Retina (tissue), 1 donor: ENCODE measurements at regions not wholly inside any gene's neighbourhood (a gene's known extent, or its start where the extent isn't known, plus 50 kb on each side); places are given as distances from the start of the nearest gene placed in this dataset.
"Not testable (repeated sequence)": the region's sequence is repeated elsewhere in the genome, so short reads cannot be mapped to it uniquely, and the experiment has no call there.

Source experiments
- DNase-seq: peaks from one replicate; pipeline ENCODE4 v3.0.0-alpha.2; 2016

GRCh38 chr14:25316007-25316406 is 266.1 kb upstream of the STXBP6 start:
- DNase-seq = not testable (repeated sequence)

DNA sequence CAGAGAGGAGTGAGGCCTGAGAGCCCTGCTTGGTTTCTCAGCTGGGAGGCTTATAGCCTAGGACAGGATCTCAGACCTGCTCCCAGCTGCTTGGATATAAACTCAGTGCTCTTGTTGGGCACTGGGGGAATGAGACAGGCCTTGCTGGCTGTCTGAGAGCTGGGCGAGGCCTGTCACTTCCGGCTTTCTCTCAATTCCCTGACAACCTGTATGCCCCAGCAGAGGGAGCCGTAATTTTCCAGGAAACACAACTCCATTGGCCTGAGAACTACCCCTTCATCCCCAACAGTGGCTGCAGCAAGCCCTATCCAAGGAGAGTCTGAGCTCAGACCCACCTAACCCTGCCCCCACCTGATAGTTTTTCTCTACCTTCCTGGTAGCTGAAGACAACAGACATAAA is 258.3 kb upstream of the STXBP6 start:
- DNase-seq = no peak

GRCh38 chr14:25303934-25304333 is 254.0 kb upstream of the STXBP6 start:
- DNase-seq = no peak

GRCh38 chr14:25298238-25298637 is 248.3 kb upstream of the STXBP6 start:
- DNase-seq = no peak

GRCh38 chr14:25290154-25290553 is 240.2 kb upstream of the STXBP6 start:
- not testable (repeated sequence) for DNase-seq

GRCh38 chr14:25274529-25274928 is 224.6 kb upstream of the STXBP6 start:
- DNase-seq = no peak

DNA sequence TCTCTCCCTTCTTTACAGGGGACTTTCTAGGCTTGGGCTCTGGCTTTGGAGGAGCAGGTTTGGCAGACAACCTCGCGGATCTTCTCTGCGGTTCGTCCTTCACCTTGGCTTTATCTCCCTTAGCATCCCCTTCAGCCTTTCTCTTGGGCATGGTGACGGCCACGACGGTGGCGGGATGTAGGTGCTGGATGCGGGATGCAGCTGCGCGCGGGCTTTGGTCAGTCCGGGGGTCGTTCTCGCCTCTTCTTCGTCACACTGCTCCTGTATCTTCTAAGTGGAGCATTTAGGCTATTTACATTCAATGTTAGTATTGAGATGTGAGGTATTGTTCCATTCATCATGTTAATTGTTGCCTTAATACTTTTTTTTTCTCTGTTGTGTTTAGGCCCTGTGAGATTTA is 217.2 kb upstream of the STXBP6 start:
- no peak for DNase-seq

DNA sequence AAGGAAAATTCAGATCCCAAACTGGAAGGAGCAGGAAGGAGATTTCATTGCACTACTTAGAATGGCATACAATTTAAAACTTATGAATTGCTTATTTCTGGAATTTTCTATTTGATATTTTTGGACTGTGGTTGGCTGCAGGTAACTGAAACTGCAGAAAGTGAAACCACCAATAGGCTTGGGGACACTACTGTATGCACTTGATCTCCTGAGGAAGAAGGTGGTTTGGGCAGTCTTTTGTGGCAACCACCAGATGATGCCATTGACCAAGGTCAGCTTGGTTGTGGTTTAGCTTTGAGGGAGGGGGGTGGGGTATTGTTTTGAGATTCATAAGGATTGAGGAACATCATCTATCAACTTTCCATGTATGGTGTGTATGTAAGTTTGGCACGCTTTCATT is 209.5 kb upstream of the STXBP6 start:
- DNase-seq = no peak

- DNase-seq = no peak
Measured at GRCh38 chr14:25252793-25253192, 202.8 kb upstream of the STXBP6 start.

- DNase-seq = no peak
Measured at GRCh38 chr14:25250516-25250915, 200.6 kb upstream of the STXBP6 start.

DNA sequence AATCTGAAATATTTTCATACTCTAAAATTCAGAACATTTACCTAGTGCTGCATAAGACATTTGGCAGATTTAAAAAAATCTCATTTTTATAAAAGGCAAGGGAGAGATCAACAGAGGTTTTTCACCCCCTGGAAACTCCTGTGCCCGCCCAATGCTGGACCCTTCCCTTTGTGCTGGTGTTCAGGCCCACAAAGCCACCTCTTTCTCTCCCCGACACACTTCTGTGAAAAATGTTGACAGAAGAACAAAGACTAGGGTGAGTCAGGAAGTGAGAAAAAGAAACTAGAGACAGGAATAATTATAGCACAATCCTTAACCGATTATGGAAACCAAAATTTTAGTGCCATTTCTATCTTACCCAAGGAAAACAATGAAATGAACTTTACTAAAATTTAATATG is 197.7 kb upstream of the STXBP6 start:
- no peak for DNase-seq

- no peak for DNase-seq
Measured at GRCh38 chr14:25246751-25247150, 196.8 kb upstream of the STXBP6 start.

- no peak for DNase-seq
Measured at GRCh38 chr14:25239170-25239569, 189.2 kb upstream of the STXBP6 start.

DNA sequence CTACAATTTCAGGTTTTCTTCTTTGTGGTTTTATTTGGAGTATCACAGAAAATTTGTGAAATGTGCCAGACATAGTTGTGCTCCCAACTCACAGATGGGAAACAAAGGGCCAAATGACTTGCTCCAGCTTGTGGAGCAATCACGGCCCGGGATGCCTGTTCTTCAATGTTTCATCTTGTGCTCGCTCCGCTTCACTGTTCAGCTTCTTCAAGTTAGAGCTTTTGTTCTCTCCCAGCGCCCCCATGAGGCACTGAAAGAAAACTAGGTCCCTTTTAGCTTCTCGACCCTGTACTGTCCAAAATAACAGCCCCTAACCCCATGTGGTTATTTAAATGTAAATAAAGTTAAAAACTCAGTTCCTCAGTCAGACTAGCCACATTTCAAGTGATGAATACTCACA is 187.9 kb upstream of the STXBP6 start:
- DNase-seq = peak; percentile 8

DNA sequence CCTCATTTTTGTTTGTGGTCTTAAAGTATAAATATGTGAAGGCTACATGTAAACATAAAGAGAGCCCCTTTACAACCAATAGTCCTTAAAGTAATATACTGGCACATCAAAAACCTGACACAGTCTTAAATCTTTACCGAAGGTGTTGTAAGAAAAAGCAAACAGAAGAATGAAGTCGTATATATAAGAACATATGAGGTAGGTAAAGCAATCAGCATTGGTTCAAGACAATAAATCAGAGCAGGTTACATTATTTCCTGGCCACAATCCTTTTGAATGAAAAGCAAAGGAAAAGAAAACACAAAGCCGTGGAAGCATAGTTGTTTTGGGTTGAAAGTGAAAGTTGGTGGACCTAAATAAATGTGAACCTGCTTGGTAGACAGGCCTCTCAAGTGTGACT is 183.7 kb upstream of the STXBP6 start:
- DNase-seq = no peak

GRCh38 chr14:25231004-25231403 is 181.1 kb upstream of the STXBP6 start:
- no peak for DNase-seq

- DNase-seq = no peak
Measured at GRCh38 chr14:25226214-25226613, 176.3 kb upstream of the STXBP6 start.

- no peak for DNase-seq
Measured at GRCh38 chr14:25222256-25222655, 172.3 kb upstream of the STXBP6 start.

- no peak for DNase-seq
Measured at GRCh38 chr14:25220514-25220913, 170.6 kb upstream of the STXBP6 start.

DNA sequence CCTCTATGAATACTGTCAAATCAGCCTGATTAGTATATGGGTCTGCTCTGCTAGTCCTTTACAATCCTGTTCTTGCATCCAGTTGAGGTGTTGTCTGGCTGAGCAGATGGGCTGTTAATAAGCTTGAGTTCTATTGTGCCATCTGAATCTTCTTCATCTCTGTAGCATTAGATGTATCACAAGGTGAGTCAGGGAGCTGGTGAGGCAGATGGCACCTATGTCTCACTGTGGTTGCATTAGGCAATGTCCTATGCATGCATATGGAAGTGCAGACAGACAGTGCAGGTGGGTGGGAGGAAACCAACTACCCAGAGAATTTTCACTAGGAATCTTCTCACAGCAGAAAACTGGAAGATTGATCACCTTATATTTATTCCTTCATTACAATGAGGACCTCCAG is 165.7 kb upstream of the STXBP6 start:
- DNase-seq = no peak

GRCh38 chr14:25197885-25198284 is 147.9 kb upstream of the STXBP6 start:
- DNase-seq = no peak

DNA sequence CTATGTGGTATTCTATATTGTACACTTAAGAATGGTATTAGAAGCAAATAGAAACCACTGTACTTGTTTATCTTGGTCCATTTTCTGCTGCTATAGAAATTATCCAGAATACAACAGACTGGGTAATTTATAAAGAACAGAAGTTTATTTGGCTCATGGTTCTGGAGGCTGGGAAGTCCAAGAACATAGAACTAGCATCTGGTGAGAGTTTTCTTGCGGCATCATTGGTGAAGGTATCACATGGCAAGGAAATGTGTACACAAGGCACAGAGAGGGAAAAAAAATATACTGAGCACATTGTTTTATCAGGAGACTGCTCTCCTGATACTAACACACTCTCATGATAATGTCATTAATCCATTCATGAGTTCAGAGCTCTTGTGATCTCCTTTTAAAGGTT is 130.3 kb upstream of the STXBP6 start:
- no peak for DNase-seq

DNA sequence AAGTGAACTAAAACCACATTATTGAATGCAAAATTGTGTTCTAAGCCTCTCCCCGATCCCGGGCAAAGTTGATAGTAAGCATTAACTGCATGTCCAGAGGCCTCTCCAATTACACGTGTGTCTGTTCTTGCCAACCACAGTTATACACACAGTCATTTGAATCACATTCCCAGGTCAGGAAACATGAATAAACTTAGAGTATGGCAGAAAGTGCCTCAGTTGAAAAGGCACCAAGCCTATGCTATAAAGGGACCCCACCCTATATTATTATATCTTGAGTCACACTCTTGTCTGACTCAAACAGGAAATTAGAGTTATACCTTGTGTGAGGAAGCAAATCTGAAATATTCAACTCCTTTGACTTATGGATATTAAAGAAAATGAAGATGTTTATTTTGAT is 128.3 kb upstream of the STXBP6 start:
- DNase-seq = no peak

GRCh38 chr14:25150934-25151790 is 101.2 kb upstream of the STXBP6 start:
- DNase-seq = no peak

DNA sequence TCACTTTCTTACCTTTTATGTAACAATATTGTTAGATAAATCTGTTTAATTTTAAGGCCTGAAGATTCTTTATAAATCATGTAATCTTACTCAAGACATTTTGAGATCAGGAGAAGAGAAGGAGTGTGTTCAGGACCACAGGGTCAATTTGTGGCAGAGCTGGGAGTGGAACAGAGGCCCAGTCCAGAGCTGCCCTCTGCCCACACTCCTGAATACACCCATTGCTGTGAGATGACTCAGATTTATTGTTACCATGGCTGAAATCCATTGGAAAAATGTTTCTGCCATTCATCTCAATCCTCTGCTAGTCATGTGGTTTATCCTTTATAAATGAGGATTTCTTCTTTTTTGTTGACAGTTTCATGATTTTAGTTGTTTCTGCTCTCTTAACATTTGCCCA is 100.5 kb upstream of the STXBP6 start:
- DNase-seq = no peak
